Mesothelial cell of epicardium (in vitro differentiated cells): ENCODE measurements at regions not wholly inside any gene's neighbourhood (a gene's known extent, or its start where the extent isn't known, plus 50 kb on each side); places are given as distances from the start of the nearest gene placed in this dataset.

Source experiments
- DNase-seq, 2 experiments: peaks; one replicate each; pipeline ENCODE4 v3.0.0; 2021; ENCODE audit warnings: low spot score in 2 of 2; ENCODE audit not compliant: unreplicated experiment in 2 of 2
- H3K27ac Mint-ChIP-seq: 2 replicates; pipeline ENCODE4 v1.8.0; 2021; ENCODE audit warnings: mixed read lengths
- H3K27me3 Mint-ChIP-seq: 2 replicates; pipeline ENCODE4 v1.8.0; 2021; ENCODE audit warnings: low read depth, mixed read lengths
- H3K36me3 Mint-ChIP-seq: 2 replicates; pipeline ENCODE4 v1.8.0; 2021; ENCODE audit warnings: mixed read lengths
- H3K4me1 Mint-ChIP-seq: 2 replicates; pipeline ENCODE4 v1.8.0; 2021; ENCODE audit warnings: mixed read lengths
- H3K4me3 Mint-ChIP-seq: 2 replicates; pipeline ENCODE4 v1.8.0; 2021; ENCODE audit warnings: mild to moderate bottlenecking, moderate library complexity, mixed read lengths
- H3K9me3 Mint-ChIP-seq: 2 replicates; pipeline ENCODE4 v1.8.0; 2021; ENCODE audit warnings: mixed read lengths
- TF ChIP-seq, protein P1 (sequence below): fragments of 200-600 bp; sonication (generic); IDR thresholded peaks from one replicate; pipeline ENCODE4 v1.5.0; 2021; ENCODE audit warnings: antibody characterized with exemption; ENCODE audit not compliant: unreplicated experiment

DNA sequence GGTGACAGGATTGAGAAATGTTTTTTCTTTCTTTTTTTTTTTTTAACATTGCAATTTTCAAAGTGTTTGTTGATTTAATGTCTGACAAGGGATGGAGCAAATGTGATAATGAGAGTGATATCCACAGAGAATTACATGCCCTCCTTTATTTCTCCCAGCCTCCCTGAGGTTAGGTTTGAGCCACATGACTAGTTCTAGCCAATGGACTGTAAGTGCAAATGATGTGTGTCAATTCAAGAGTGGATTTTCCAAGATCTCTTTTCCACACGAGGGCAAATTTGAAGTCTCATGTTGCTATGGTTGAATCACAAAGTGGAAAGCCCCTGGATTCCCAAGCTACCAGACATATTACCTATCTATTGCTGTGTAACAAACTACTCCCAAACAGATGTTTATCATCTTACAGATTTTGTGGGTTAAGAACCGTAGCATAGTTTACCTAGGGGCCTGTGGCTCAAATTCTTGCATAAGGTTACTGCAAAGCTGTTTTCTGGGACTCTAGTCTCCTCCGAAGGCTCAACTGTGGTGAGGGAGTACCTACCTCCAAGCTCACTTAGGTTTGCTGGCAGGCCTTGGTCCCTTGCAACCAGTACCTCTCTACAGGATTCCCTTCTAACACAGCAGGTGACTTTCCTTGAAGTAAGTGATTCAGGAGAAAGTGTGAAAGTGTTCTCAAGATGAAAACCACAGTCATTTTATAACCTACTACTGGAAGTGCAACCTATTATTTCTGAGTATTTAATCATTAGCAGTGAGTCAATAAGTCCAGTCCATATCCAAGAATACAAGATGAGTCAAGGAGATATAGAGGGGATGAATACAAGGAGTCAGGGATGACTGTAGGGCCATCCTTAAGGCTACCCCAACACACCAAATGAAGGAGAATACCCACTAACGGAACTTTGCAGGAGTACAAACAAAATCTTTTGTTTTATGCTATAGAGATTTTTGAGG lies 533.6 kb downstream of the PTPRC start:
- no peaks in the 10 kb centered on the region for H3K36me3 Mint-ChIP-seq
- no peak overlapping the region for H3K4me3 Mint-ChIP-seq
- TF ChIP-seq, protein P1, sequence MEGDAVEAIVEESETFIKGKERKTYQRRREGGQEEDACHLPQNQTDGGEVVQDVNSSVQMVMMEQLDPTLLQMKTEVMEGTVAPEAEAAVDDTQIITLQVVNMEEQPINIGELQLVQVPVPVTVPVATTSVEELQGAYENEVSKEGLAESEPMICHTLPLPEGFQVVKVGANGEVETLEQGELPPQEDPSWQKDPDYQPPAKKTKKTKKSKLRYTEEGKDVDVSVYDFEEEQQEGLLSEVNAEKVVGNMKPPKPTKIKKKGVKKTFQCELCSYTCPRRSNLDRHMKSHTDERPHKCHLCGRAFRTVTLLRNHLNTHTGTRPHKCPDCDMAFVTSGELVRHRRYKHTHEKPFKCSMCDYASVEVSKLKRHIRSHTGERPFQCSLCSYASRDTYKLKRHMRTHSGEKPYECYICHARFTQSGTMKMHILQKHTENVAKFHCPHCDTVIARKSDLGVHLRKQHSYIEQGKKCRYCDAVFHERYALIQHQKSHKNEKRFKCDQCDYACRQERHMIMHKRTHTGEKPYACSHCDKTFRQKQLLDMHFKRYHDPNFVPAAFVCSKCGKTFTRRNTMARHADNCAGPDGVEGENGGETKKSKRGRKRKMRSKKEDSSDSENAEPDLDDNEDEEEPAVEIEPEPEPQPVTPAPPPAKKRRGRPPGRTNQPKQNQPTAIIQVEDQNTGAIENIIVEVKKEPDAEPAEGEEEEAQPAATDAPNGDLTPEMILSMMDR: no peak
- H3K27me3 Mint-ChIP-seq: no peaks in the 10 kb centered on the region
- H3K9me3 Mint-ChIP-seq: no peaks in the 10 kb centered on the region
- DNase-seq: no peak
- H3K27ac Mint-ChIP-seq: no peak overlapping the region
- H3K4me1 Mint-ChIP-seq: no peaks in the 10 kb centered on the region

DNA sequence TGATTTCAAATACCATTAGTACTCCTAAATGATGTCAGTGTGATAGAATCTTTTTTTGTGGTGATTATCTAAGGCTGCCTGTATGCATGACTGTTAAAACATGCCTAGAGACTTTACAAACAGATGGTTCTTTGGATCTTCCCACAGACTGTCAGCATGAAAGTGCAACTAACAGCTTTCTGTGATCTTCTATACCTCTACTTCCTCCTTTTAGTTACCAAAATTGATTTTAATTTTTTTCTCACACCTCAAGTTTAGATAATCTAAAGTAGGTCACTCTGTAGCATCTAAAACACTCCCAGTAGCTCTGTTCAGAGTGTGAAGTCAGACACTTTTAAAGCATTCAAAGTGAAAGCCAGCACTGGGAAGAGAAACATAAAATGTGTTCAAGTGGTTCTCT lies 534.5 kb downstream of the PTPRC start:
- no peaks in the 10 kb centered on the region for H3K36me3 Mint-ChIP-seq
- no peak for DNase-seq
- no peaks in the 10 kb centered on the region for H3K27me3 Mint-ChIP-seq
- no peaks in the 10 kb centered on the region for H3K4me1 Mint-ChIP-seq
- TF ChIP-seq, protein P1: no peak
- H3K27ac Mint-ChIP-seq: no peak overlapping the region
- H3K4me3 Mint-ChIP-seq: no peak overlapping the region
- no peaks in the 10 kb centered on the region for H3K9me3 Mint-ChIP-seq

DNA sequence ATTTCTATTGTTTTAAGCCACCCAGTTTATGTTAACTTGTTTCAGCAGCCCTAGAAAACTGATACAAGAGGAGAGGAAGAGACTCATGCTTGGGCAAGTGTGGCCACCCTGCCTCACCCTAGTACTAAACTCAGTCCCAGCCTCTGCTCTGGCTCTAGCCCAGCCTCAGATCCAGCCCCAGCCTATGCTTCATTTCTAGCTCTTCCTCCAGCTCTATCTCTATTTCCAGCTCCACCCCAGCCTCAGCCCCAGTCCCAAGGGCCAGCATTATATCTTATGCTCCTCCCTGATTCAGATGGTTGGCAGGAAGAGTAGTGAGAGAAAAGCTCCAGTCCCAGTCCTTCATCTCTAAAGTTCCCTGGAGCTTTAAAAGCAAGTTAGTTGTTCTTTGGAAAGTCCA lies 535.5 kb downstream of the PTPRC start:
- H3K27me3 Mint-ChIP-seq: no peaks in the 10 kb centered on the region
- H3K9me3 Mint-ChIP-seq: no peaks in the 10 kb centered on the region
- H3K36me3 Mint-ChIP-seq: no peaks in the 10 kb centered on the region
- TF ChIP-seq, protein P1: no peak
- H3K4me1 Mint-ChIP-seq: no peaks in the 10 kb centered on the region
- H3K4me3 Mint-ChIP-seq: no peak overlapping the region
- H3K27ac Mint-ChIP-seq: no peak overlapping the region
- no peak for DNase-seq

DNA sequence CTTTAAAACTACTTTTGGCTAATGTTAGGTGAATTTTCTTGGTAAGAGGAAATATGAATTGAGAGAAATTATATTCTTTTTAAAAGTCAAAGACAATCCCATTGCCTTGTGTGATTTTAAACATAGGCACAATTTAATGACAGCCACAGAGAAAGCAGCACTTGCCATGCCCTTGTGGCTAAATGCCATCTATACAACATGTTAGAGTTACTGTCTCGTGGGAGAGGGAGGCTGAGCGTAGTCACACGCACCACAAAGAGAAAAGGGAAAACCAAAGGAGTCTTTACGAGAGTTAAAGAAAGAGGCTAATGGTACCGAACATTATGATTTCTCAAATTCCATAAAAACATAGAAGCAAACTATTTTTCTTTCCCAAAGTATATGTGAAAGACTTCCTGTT lies 537.9 kb downstream of the PTPRC start:
- no peak for DNase-seq
- Mint-ChIP-seq H3K4me1 (no peaks in the 10 kb centered on the region), H3K27ac (no peak overlapping the region), H3K4me3 (no peak overlapping the region), H3K9me3 (no peaks in the 10 kb centered on the region), H3K36me3 (no peaks in the 10 kb centered on the region), H3K27me3 (no peaks in the 10 kb centered on the region)
- TF ChIP-seq, protein P1: no peak

GRCh38 chr1:199177241-199177640 lies 538.4 kb downstream of the PTPRC start:
- TF ChIP-seq, protein P1: no peak
- Mint-ChIP-seq H3K4me3 (no peak overlapping the region), H3K9me3 (no peaks in the 10 kb centered on the region), H3K36me3 (no peaks in the 10 kb centered on the region), H3K4me1 (no peaks in the 10 kb centered on the region), H3K27ac (no peak overlapping the region), H3K27me3 (no peaks in the 10 kb centered on the region)
- DNase-seq: no peak
